ENCODE measurements at regions not wholly inside any gene's neighbourhood (a gene's known extent, or its start where the extent isn't known, plus 50 kb on each side); places are given as distances from the start of the nearest gene placed in this dataset.

GRCh38 chr18:47566809-47567208 lies 315.3 kb upstream of the SKOR2 start:
- no peak overlapping the region for H3K27ac ChIP-seq

GRCh38 chr18:47560723-47561715 lies 309.6 kb upstream of the SKOR2 start:
- no peak overlapping the region for H3K27ac ChIP-seq
- TF ChIP-seq CTCF (IDR thresholded peaks at IDR 0.05) (no peak), ZFX (IDR thresholded peaks at IDR 0.05; ENCODE audit: borderline replicate concordance) (no peak)

More at GRCh38 chr18:47566809-47567208, 315.3 kb upstream of the SKOR2 start:
- TF ChIP-seq CTCF (IDR thresholded peaks at IDR 0.05) (no peak), ZFX (IDR thresholded peaks at IDR 0.05; ENCODE audit: borderline replicate concordance) (no peak)

- H3K27ac ChIP-seq = no peak overlapping the region
- TF ChIP-seq CTCF (IDR thresholded peaks at IDR 0.05) (no peak), ZFX (IDR thresholded peaks at IDR 0.05; ENCODE audit: borderline replicate concordance) (no peak)
Measured at GRCh38 chr18:47558110-47558750, 306.8 kb upstream of the SKOR2 start.

- no peak for TF ChIP-seq CTCF (IDR thresholded peaks at IDR 0.05)
- H3K27ac ChIP-seq = no peak overlapping the region
Measured at GRCh38 chr18:47557160-47557559, 305.7 kb upstream of the SKOR2 start.

- H3K27ac ChIP-seq = no peak overlapping the region
- TF ChIP-seq CTCF (IDR thresholded peaks at IDR 0.05) (no peak), ZFX (IDR thresholded peaks at IDR 0.05; ENCODE audit: borderline replicate concordance) (no peak)
Measured at GRCh38 chr18:47552783-47553182, 301.3 kb upstream of the SKOR2 start.

GRCh38 chr18:47550611-47551010 lies 299.2 kb upstream of the SKOR2 start:
- H3K27ac ChIP-seq = no peak overlapping the region
- TF ChIP-seq CTCF (IDR thresholded peaks at IDR 0.05) (no peak), ZFX (IDR thresholded peaks at IDR 0.05; ENCODE audit: borderline replicate concordance) (no peak)
